MG63 (cell line): ENCODE measurements at regions not wholly inside any gene's neighbourhood (a gene's known extent, or its start where the extent isn't known, plus 50 kb on each side); places are given as distances from the start of the nearest gene placed in this dataset.

Experiments
- DNase-seq: peaks from one replicate; pipeline ENCODE4 v3.0.0-alpha.2; 2020
- H3K27me3 ChIP-seq: fragments of 250-450 bp; sonication (Bioruptor Pico); 2 replicates; pipeline ENCODE4 v1.5.1; 2020; ENCODE audit warnings: mild to moderate bottlenecking, moderate library complexity
- H3K36me3 ChIP-seq: fragments of 250-450 bp; sonication (Bioruptor Pico); 2 replicates; pipeline ENCODE4 v1.5.1; 2020; ENCODE audit warnings: mild to moderate bottlenecking, moderate library complexity
- H3K4me3 ChIP-seq: fragments of 250-450 bp; sonication (Bioruptor Pico); 2 replicates; pipeline ENCODE4 v1.5.1; 2020; ENCODE audit warnings: mild to moderate bottlenecking, moderate library complexity
- H3K9me3 ChIP-seq: fragments of 250-450 bp; sonication (Bioruptor Pico); 2 replicates; pipeline ENCODE4 v1.5.1; 2020; ENCODE audit warnings: mild to moderate bottlenecking, moderate library complexity

DNA sequence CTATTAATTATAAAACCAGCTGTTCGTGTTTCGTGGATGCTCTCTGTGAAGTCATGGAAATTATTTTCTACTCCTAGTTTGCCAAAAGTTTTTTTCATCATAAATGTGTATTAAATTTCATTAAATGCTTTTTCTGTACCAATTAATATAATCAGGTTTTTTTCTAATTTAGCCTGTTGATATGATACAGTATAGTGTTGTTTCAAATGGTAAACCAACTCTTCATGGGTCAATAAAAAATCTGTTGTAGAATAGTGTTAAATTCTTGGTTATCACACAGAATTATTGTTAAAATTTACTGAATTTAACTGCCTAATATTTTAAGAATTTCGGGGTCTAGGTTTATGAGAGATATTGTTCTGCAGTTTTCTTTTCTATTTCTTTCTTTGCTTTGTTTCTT, 505.9 kb upstream of the MANEA start:
- Histone ChIP-seq H3K36me3 (no peaks in the 10 kb centered on the region), H3K27me3 (no peaks in the 10 kb centered on the region), H3K4me3 (no peak overlapping the region), H3K9me3 (no peaks in the 10 kb centered on the region)
- DNase-seq = no peak

DNA sequence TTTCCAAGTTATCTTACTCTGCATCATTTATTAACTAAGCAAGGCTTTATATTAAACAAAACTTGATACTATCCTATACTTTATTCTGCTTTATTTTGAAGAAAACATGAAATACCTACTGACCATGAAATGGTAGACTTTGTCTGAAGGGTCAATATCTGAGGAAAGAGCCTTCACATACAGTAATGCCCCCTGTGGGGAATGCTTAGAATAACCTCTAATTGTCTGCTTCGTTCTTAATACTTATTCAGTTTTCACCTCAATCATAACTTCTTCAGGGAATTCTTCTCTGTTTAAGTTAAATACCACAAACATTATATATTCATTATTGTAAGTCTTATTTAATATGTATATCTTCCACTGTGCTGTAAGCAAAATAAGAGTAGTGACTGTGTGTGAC, 498.9 kb upstream of the MANEA start:
- Histone ChIP-seq H3K27me3 (no peaks in the 10 kb centered on the region), H3K9me3 (no peaks in the 10 kb centered on the region), H3K4me3 (no peak overlapping the region), H3K36me3 (no peaks in the 10 kb centered on the region)
- no peak for DNase-seq

DNA sequence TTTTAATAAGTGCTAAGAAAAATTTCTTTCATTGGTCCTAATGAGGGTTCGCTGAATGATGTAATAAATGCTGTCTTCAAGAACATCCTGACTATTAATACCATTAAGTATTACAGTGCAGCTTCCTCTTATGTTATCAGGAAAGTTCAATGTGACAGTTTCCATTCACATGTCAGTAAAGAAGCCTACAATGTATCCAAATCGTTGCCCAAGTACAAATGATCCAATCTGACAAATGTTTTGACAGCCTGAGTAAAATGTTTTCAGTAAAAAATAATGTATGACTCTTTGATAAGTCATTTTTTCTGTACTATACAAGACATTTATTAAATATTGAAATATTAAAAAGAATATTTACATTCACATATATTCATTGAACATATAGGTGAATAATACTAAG, 496.1 kb upstream of the MANEA start:
- no peaks in the 10 kb centered on the region for H3K36me3 ChIP-seq
- no peaks in the 10 kb centered on the region for H3K27me3 ChIP-seq
- no peak for DNase-seq
- H3K9me3 ChIP-seq = no peaks in the 10 kb centered on the region
- H3K4me3 ChIP-seq = no peak overlapping the region

DNA sequence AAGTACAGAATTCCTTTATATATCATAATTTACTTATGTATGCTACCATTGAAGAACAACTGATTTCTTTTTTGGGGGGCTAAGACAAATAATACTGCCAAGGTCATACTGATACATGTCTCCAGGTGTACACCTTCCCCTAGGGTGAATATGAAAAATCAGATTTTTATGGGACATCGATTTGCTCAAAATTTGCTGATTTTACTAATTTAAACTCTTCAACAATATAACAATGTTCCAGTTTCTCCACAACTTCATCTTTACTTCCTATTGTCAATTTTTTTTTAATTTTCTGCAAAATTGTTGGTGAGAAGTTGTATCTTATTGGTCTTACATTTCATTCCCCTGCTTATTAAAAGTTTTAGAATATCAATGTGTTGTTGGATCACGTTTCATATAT, 495.4 kb upstream of the MANEA start:
- Histone ChIP-seq H3K4me3 (no peak overlapping the region), H3K27me3 (no peaks in the 10 kb centered on the region), H3K9me3 (no peaks in the 10 kb centered on the region), H3K36me3 (no peaks in the 10 kb centered on the region)
- DNase-seq = no peak

DNA sequence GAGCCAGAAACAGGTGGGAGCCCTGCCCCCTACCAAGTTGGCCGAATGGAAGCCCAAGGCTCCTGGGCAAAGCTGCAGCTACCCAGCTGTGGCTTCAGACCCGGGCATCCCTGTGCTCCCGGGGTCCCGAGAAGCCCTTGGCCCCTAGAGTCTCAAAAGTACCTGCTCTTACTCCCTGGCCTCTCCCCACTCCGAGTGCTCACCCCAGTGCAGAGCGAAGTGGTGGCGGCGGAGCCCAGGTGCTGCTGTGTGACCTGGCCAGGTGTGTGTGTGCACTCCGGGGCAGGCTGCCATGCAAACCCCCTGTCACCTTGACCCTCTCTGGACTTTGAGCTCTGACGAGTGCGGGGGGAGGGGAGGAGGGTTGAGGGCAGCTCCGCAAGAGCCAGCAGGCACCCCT, 493.8 kb upstream of the MANEA start:
- no peaks in the 10 kb centered on the region for H3K27me3 ChIP-seq
- H3K9me3 ChIP-seq = no peaks in the 10 kb centered on the region
- no peak for DNase-seq
- no peaks in the 10 kb centered on the region for H3K36me3 ChIP-seq
- H3K4me3 ChIP-seq = no peak overlapping the region

DNA sequence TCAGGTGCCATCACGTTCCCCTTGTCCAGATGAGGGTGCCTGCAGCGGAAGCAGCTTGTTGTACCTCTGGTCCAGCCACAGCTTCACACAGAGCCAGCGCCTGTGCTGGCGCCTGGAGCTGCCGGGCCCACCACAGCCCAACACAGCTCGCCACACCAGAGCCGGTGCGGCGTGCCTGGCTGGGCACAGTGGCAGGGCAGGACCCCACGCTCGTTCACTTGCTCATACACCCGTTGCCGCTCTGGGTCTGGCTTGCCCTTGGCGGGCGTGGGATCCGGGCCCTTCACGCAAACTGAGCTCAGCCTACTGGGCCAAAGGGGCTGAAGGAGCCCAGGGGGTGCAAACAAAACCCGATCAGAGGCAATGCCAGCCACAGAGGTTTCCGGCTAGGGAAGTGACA, 492.5 kb upstream of the MANEA start:
- DNase-seq = no peak
- Histone ChIP-seq H3K9me3 (no peaks in the 10 kb centered on the region), H3K36me3 (no peaks in the 10 kb centered on the region), H3K4me3 (no peak overlapping the region), H3K27me3 (no peaks in the 10 kb centered on the region)

DNA sequence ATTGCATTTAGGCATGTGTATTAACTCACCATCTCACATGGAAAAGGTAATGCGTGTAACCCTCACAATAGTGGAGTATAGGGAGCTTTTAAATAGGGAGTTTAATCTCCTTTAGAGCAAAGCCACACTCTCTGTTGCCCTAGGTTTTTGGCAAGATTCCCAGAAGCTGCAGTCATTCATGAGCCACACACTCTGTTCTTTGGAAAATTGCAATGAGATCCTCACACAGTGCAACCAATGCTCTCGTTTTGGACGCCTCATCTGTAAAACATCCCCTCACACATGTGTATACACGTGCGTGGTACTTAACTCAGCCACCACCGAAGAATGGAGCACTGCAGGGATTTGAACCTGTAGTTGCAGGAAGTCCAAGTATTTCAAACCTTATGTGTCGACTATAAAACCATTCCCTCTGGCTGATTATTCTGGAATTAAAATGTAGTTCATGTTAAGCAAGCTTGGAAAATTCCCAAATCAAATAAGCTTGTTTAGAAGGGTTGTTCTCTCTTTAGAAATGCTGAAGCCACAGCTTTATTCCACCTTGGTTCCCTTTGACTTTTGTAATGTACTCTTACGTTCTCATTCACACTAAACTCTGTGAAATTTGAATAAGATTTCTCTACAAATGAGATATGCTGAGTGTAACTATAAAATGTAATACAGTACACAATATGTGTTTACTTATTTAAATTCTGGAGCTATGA, 489.8 kb upstream of the MANEA start:
- H3K9me3 ChIP-seq = no peaks in the 10 kb centered on the region
- H3K27me3 ChIP-seq = no peaks in the 10 kb centered on the region
- DNase-seq = peak; percentile 73
- H3K36me3 ChIP-seq = no peaks in the 10 kb centered on the region
- no peak overlapping the region for H3K4me3 ChIP-seq

DNA sequence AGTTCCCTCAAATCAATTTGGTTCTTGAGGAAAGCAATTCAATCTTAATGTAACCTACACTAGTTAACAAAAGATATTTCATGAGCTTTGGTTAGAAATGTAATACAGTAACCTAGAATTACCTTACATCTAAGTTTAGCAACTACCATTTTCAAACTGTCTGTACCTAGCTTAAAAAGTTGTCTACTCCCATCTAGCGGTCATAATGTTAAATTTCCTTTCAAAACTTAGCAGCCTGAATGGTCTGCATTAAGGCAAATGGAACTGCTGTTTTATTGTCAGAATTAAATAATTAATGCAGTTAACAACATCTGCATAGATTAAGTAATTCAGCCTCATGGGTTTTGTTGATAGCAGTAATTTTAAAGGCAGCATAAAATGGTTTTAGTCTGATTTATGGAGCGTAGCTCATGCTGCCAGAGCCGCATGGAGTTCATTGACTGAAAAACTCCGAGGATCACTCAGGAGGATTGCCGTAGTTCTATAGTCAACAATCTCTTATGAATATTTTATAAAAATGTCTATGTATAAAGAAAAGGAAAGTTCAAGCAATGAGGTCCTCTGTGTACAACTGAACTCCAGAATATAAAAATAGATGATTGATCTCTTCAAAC, 485.4 kb upstream of the MANEA start:
- H3K27me3 ChIP-seq = no peaks in the 10 kb centered on the region
- H3K36me3 ChIP-seq = no peaks in the 10 kb centered on the region
- peak overlapping the region; percentile 28 for H3K4me3 ChIP-seq
- DNase-seq = no peak
- H3K9me3 ChIP-seq = no peaks in the 10 kb centered on the region

DNA sequence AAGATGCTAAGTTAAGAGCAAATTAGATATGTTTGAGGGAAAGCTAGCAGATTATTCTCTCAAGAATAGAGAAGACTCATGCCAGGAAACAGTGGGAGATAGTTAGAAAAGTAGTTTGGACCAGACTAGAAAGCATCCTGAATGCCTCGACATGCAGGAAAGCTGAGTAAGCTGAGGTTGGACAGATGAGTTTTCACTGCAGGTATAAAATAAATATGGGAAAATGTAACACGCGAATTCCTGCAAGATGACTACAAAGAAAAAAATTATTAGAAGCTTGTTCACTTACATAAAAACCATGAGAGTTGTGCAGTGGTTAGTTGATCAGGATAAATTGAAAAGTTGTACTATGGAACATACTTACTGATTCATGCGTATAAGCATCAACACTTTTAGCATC, 484.2 kb upstream of the MANEA start:
- H3K27me3 ChIP-seq = no peaks in the 10 kb centered on the region
- H3K36me3 ChIP-seq = no peaks in the 10 kb centered on the region
- H3K4me3 ChIP-seq = no peak overlapping the region
- no peak for DNase-seq
- H3K9me3 ChIP-seq = no peaks in the 10 kb centered on the region

DNA sequence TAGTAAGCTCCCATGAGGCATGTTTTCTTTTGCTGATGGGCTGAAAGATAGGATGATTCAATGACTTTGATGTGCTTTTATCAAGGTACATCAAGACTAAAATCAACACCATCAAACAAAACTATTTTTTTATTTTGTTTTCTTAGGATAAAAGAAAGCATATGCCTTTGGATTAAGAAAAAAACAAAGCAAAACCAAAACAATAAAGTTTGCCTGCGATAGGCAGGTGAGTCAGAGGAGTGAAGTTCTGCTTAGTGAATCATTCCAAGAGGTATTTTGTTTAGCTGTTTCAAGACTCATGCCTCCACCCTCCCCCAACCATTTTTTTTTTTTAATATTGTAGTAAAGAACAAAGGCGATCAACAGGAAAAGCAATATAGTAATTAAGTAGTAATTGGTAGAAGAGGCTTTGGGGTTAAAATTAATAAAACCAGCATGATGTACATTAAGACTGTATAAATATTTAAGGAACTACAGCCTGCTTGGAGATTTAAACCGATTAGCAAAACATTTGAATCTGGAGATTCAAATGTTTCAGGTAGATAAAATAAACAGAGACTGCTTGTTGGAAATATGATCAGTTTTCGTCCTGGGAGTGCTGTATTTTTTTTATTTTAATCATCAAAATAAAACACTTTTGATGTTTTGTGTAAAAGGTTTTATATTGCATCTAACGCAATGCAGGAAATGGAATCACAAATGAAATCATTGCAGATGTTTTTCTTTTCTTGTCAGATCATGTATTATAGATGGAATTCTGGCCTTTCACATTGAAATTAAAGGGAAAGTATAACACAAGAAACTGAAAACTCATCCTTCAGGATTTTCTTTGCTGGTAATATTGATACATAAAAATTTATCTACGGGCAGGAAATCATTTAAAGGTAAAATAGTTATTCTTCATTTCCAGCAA, 482.3 kb upstream of the MANEA start:
- no peak for DNase-seq
- Histone ChIP-seq H3K36me3 (no peaks in the 10 kb centered on the region), H3K27me3 (no peaks in the 10 kb centered on the region), H3K4me3 (peak overlapping the region; percentile 35), H3K9me3 (no peaks in the 10 kb centered on the region)

DNA sequence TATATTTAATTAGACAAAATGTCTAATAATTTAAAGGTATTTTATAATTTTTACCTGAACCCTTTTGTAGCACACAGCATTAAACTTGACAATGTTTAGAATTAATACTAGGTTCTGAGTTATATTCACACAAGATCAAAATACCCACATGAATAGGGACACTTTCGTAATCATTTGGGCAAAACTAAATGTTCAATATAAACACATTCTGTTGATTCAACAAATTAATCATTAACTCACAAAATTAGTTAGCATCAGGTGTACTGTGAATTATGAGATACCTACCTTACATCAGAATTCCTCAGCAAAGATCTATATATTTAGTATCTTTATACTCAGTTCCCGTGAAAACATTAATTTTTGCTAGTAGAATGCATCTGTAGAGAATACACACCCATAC, 481.5 kb upstream of the MANEA start:
- H3K36me3 ChIP-seq = no peaks in the 10 kb centered on the region
- no peak overlapping the region for H3K4me3 ChIP-seq
- H3K27me3 ChIP-seq = no peaks in the 10 kb centered on the region
- H3K9me3 ChIP-seq = no peaks in the 10 kb centered on the region
- DNase-seq = no peak

DNA sequence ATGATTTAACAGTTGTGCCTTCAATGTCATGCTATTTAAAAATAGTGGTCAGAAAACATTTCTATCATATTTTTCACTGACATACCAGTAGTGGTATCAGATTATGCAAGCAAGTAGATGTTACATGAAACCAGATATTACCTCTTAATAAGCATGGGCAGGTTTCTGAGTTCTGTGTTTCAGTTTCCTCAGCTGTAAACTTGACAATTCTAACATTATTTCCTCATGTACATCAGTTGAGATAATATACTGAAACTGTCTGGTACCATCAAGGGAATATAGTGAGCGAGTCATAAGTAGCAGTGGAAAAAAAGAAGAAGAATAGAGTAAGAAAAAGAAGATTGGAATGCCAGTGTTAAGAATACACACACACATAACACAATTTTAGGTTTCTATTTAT, 477.9 kb upstream of the MANEA start:
- Histone ChIP-seq H3K36me3 (no peaks in the 10 kb centered on the region), H3K27me3 (no peaks in the 10 kb centered on the region; the same call in 1 of the 2 replicates), H3K4me3 (no peak overlapping the region), H3K9me3 (no peaks in the 10 kb centered on the region)
- DNase-seq = no peak

DNA sequence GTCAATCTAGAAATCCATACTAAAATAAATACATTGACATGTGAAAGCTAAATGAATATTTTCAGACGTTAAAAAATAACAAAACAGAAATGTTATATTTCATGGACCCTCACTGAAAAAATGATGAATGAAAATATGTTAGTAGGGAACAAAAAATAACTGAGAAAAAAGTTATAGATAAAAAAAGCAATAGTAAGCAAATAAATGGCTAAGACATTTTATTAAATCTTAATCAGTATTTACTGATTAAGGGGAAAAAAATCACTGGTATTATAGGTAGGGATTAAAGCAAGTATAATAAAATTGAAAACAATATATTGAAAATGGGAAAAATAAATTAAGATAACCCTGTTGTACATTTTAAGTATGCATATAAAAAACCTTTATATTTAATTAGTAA, 468.1 kb upstream of the MANEA start:
- Histone ChIP-seq H3K9me3 (no peaks in the 10 kb centered on the region), H3K36me3 (no peaks in the 10 kb centered on the region), H3K4me3 (no peak overlapping the region), H3K27me3 (no peaks in the 10 kb centered on the region)
- no peak for DNase-seq

DNA sequence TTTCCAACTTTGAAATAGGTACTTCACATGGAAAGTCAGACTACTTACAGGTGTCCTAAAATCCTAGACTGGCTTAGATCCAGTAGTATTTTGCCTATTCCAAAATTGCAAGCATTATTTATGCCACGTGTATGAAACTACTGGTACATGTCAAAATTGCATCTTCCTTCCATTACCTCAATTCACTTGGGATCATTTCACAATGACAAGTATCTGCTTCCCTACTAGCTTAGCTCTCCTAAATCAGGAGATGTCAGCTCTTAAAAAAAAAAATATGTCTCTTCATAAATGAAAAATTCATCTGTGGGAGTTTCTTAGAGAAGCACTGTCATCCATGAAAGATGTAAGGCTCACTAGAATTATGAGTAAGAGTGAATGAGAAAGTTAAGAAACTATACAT, 466.6 kb upstream of the MANEA start:
- Histone ChIP-seq H3K27me3 (no peaks in the 10 kb centered on the region), H3K9me3 (no peaks in the 10 kb centered on the region), H3K4me3 (no peak overlapping the region), H3K36me3 (no peaks in the 10 kb centered on the region)
- DNase-seq = no peak

DNA sequence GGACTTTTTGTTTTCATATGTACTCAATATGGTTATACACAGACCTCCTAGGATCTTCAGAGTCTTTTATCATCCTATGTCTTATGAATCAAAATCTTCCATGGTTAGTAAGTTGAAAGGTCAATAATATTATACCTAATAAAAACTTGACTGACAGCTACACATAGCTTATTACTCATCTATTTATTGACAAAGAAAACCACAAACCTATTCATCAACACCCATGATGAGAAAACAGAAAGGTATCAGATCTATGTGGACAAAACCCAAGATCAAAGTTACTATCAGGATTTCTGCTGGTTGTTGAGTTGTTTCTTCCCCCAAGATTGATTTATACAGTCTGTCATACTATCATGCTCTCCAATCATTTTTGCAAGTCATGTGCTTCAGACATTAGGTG, 460.1 kb upstream of the MANEA start:
- Histone ChIP-seq H3K27me3 (no peaks in the 10 kb centered on the region), H3K36me3 (no peaks in the 10 kb centered on the region), H3K9me3 (no peaks in the 10 kb centered on the region), H3K4me3 (no peak overlapping the region)
- DNase-seq = no peak

DNA sequence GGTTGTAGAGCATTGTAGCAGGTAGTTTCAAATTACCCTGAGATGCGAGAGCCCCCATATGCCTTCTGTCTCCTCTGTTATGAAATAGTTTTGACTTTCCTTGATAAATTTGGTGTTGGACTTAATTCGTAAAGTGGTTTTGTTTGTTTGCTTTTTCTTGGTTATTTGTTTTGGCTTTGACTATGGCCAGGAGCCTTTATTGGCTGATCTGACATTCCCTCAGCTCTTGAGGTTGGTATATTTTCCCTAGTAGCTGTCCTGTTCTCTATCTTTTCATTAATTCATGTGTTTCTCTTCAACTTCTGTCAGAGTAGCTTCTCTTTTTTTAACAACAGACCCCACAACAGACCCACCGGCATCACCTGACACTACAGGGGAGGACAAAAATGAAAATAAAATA, 457.4 kb upstream of the MANEA start:
- no peaks in the 10 kb centered on the region for H3K36me3 ChIP-seq
- DNase-seq = no peak
- H3K27me3 ChIP-seq = no peaks in the 10 kb centered on the region
- no peak overlapping the region for H3K4me3 ChIP-seq
- no peaks in the 10 kb centered on the region for H3K9me3 ChIP-seq

DNA sequence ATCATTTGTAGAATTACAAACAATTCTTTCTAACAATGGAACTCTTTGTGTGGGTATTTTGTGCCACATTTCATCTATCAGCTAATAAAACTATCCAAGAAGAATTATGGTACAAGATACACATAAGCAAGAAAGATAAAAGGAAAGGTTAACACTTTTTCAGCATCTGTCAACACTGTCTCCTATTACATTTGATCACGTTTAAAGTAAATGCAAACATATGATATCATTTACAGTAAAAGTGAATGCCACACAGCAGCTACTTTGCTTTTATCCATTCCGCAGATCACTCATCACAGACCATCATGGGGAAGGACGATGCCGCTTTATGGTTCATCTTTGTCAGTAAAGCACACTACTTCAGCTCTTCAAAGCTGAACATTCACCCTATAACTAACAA, 456.4 kb upstream of the MANEA start:
- Histone ChIP-seq H3K4me3 (no peak overlapping the region), H3K27me3 (no peaks in the 10 kb centered on the region), H3K9me3 (no peaks in the 10 kb centered on the region), H3K36me3 (no peaks in the 10 kb centered on the region)
- no peak for DNase-seq

DNA sequence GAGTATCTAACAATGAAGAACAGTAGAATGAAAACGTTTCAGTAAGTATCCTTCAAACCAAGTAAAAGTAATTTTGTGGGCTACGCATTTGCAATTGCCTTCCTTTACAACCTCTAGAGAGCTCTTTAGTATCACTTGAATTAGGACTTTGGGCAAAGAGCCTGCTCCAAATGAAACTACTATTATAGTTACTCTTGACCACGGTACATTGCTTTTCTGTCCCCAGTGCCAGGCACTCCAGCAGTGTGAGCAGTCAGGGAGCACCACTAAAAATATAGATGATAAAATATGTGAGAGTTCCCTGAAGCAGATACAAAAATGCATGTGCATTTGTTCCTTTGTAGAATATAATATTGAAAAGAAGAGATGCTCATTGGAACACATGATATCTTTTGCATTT, 450.1 kb upstream of the MANEA start:
- H3K9me3 ChIP-seq = no peaks in the 10 kb centered on the region
- no peaks in the 10 kb centered on the region for H3K36me3 ChIP-seq
- no peak overlapping the region for H3K4me3 ChIP-seq
- no peak for DNase-seq
- no peaks in the 10 kb centered on the region for H3K27me3 ChIP-seq
